ENCODE measurements at regions not wholly inside any gene's neighbourhood (a gene's known extent, or its start where the extent isn't known, plus 50 kb on each side); places are given as distances from the start of the nearest gene placed in this dataset.

GRCh38 chr10:120683454-120683853 lies 167.7 kb upstream of the WDR11 start:
- TF ChIP-seq, protein P1, sequence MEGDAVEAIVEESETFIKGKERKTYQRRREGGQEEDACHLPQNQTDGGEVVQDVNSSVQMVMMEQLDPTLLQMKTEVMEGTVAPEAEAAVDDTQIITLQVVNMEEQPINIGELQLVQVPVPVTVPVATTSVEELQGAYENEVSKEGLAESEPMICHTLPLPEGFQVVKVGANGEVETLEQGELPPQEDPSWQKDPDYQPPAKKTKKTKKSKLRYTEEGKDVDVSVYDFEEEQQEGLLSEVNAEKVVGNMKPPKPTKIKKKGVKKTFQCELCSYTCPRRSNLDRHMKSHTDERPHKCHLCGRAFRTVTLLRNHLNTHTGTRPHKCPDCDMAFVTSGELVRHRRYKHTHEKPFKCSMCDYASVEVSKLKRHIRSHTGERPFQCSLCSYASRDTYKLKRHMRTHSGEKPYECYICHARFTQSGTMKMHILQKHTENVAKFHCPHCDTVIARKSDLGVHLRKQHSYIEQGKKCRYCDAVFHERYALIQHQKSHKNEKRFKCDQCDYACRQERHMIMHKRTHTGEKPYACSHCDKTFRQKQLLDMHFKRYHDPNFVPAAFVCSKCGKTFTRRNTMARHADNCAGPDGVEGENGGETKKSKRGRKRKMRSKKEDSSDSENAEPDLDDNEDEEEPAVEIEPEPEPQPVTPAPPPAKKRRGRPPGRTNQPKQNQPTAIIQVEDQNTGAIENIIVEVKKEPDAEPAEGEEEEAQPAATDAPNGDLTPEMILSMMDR (IDR thresholded peaks at IDR 0.05), result no peak
- TF ChIP-seq POLR2A (IDR thresholded peaks at IDR 0.05), result no peak

Measured in esophagus squamous epithelium (tissue), 4 donors.